H9 (cell line): ENCODE measurements at regions not wholly inside any gene's neighbourhood (a gene's known extent, or its start where the extent isn't known, plus 50 kb on each side); places are given as distances from the start of the nearest gene placed in this dataset.

Source experiments
- DNase-seq: peaks from one replicate; pipeline ENCODE4 v3.0.0-alpha.2; 2017
- H2AFZ ChIP-seq: one replicate; pipeline ENCODE4 v1.6.1; 2013; ENCODE audit warnings: mild to moderate bottlenecking, low read length, control low read depth, moderate library complexity
- H2AK5ac ChIP-seq: 2 replicates; pipeline ENCODE4 v1.6.1; 2013; ENCODE audit warnings: low read length, control low read depth, mixed read lengths; ENCODE audit not compliant: insufficient read length
- H2BK120ac ChIP-seq: one replicate; pipeline ENCODE4 v1.6.1; 2013; ENCODE audit warnings: low read depth, mild to moderate bottlenecking, low read length, control low read depth, inconsistent platforms; ENCODE audit not compliant: poor library complexity, severe bottlenecking
- H2BK12ac ChIP-seq: 2 replicates; pipeline ENCODE4 v1.6.1; 2013; ENCODE audit warnings: low read length, control low read depth, mixed read lengths, low read depth; ENCODE audit not compliant: insufficient read length
- H2BK15ac ChIP-seq: 2 replicates; pipeline ENCODE4 v1.6.1; 2013; ENCODE audit warnings: low read depth, low read length, control low read depth
- H2BK20ac ChIP-seq: one replicate; pipeline ENCODE4 v1.6.1; 2013; ENCODE audit warnings: low read depth, mild to moderate bottlenecking, low read length, control low read depth, inconsistent platforms; ENCODE audit not compliant: poor library complexity, severe bottlenecking
- H2BK5ac ChIP-seq: 2 replicates; pipeline ENCODE4 v1.6.1; 2013; ENCODE audit warnings: low read length, control low read depth, mixed read lengths; ENCODE audit not compliant: insufficient read length
- H3K14ac ChIP-seq: 2 replicates; pipeline ENCODE4 v1.6.1; 2013; ENCODE audit warnings: low read length, control low read depth; ENCODE audit not compliant: insufficient read depth
- H3K18ac ChIP-seq: 2 replicates; pipeline ENCODE4 v1.6.1; 2013; ENCODE audit warnings: low read depth, mild to moderate bottlenecking, mixed read lengths, low read length, control low read depth; ENCODE audit not compliant: insufficient read length
- H3K23ac ChIP-seq: 2 replicates; pipeline ENCODE4 v1.6.1; 2013; ENCODE audit warnings: low read length, control low read depth, mixed read lengths, low read depth; ENCODE audit not compliant: insufficient read length
- H3K23me2 ChIP-seq: 2 replicates; pipeline ENCODE4 v1.6.1; 2013; ENCODE audit warnings: low read depth, mild to moderate bottlenecking, mixed read lengths, low read length, control low read depth; ENCODE audit not compliant: insufficient read length, poor library complexity, severe bottlenecking
- H3K27ac ChIP-seq: 2 replicates; pipeline ENCODE4 v1.5.1; 2013; ENCODE audit warnings: low read length, control low read depth, mixed read lengths, low read depth; ENCODE audit not compliant: insufficient read length
- H3K27me3 ChIP-seq: 2 replicates; pipeline ENCODE4 v1.6.1; 2013; ENCODE audit warnings: low read length, control low read depth, inconsistent platforms; ENCODE audit not compliant: insufficient read depth
- H3K4ac ChIP-seq: 2 replicates; pipeline ENCODE4 v1.6.1; 2013; ENCODE audit warnings: low read depth, mild to moderate bottlenecking, control low read depth, inconsistent platforms, low read length, moderate library complexity
- H3K4me1 ChIP-seq: 2 replicates; pipeline ENCODE4 v1.6.1; 2013; ENCODE audit warnings: low read length, control low read depth, inconsistent platforms; ENCODE audit not compliant: insufficient read depth
- H3K4me2 ChIP-seq: 2 replicates; pipeline ENCODE4 v1.6.1; 2013; ENCODE audit warnings: low read length, control low read depth, mixed read lengths; ENCODE audit not compliant: insufficient read length, insufficient read depth
- H3K56ac ChIP-seq: 2 replicates; pipeline ENCODE4 v1.6.1; 2013; ENCODE audit warnings: low read depth, mild to moderate bottlenecking, mixed read lengths, low read length, control low read depth; ENCODE audit not compliant: insufficient read length
- H3K79me1 ChIP-seq: 2 replicates; pipeline ENCODE4 v1.6.1; 2013; ENCODE audit warnings: low read depth, mild to moderate bottlenecking, moderate library complexity, low read length, control low read depth, inconsistent platforms; ENCODE audit not compliant: insufficient read depth, poor library complexity, severe bottlenecking
- H3K79me2 ChIP-seq: 2 replicates; pipeline ENCODE4 v1.6.1; 2013; ENCODE audit warnings: low read length, control low read depth, inconsistent platforms; ENCODE audit not compliant: insufficient read depth
- H3K9ac ChIP-seq: 2 replicates; pipeline ENCODE4 v1.6.1; 2013; ENCODE audit warnings: low read length, control low read depth, mixed read lengths; ENCODE audit not compliant: insufficient read length; ENCODE audit errors: extremely low read depth
- H3K9me3 ChIP-seq: one replicate; pipeline ENCODE4 v1.6.1; 2013; ENCODE audit warnings: low read depth, low read length, inconsistent platforms; ENCODE audit not compliant: control insufficient read depth
- H3T11ph ChIP-seq: one replicate; pipeline ENCODE4 v1.6.1; 2013; ENCODE audit warnings: mild to moderate bottlenecking, low read length, control low read depth, inconsistent platforms
- H4K20me1 ChIP-seq: one replicate; pipeline ENCODE4 v1.6.1; 2013; ENCODE audit not compliant: control insufficient read depth, insufficient read length, insufficient read depth
- H4K5ac ChIP-seq: 2 replicates; pipeline ENCODE4 v1.6.1; 2013; ENCODE audit warnings: low read depth, mild to moderate bottlenecking, mixed read lengths, low read length, control low read depth; ENCODE audit not compliant: insufficient read length
- H4K8ac ChIP-seq: replicated peaks from 2 replicates; pipeline ENCODE4 v1.6.1; 2013; ENCODE audit warnings: low read length, control low read depth, mixed read lengths, low read depth; ENCODE audit not compliant: insufficient read length
- H4K91ac ChIP-seq: 2 replicates; pipeline ENCODE4 v1.6.1; 2013; ENCODE audit warnings: low read depth, mild to moderate bottlenecking, moderate library complexity, mixed read lengths, low read length, control low read depth; ENCODE audit not compliant: insufficient read length
- H3K27ac Mint-ChIP-seq, 3 experiments: 2 replicates in 2 of 3; 3 replicates in 1 of 3; pipeline ENCODE4 v1.8.0; 2020 to 2021; ENCODE audit warnings: mixed read lengths in 3 of 3, mild to moderate bottlenecking in 1 of 3, moderate library complexity in 1 of 3
- H3K27me3 Mint-ChIP-seq: 2 replicates; pipeline ENCODE4 v1.8.0; 2021; ENCODE audit warnings: low read depth, mild to moderate bottlenecking, moderate library complexity, mixed read lengths
- H3K36me3 Mint-ChIP-seq, 3 experiments: 2 replicates in 2 of 3; 3 replicates in 1 of 3; pipeline ENCODE4 v1.8.0; 2020 to 2021; ENCODE audit warnings: low read depth in 3 of 3, mixed read lengths in 3 of 3; ENCODE audit not compliant: insufficient read depth in 1 of 3
- H3K4me1 Mint-ChIP-seq, 2 experiments: 2 replicates each; pipeline ENCODE4 v1.8.0; 2020; ENCODE audit warnings: mixed read lengths in 2 of 2
- H3K4me3 Mint-ChIP-seq, 2 experiments: 2 replicates in 1 of 2; 3 replicates in 1 of 2; pipeline ENCODE4 v1.8.0; 2020 to 2021; ENCODE audit warnings: mild to moderate bottlenecking in 2 of 2, mixed read lengths in 2 of 2, moderate library complexity in 1 of 2
- H3K9me3 Mint-ChIP-seq, 2 experiments: 2 replicates in 1 of 2; 3 replicates in 1 of 2; pipeline ENCODE4 v1.8.0; 2020; ENCODE audit warnings: mild to moderate bottlenecking in 2 of 2, mixed read lengths in 2 of 2, moderate library complexity in 1 of 2
- WGBS: extraction: QIAGEN DNeasy Blood & Tissue Kit; methylation state at CpG from one replicate; pipeline ENCODE4 v1.1.7; 2013; ENCODE audit warnings: missing lambda C conversion rate, low lambda C conversion rate, mixed read lengths; ENCODE audit not compliant: insufficient read length; ENCODE audit errors: extremely low coverage; 5-methylcytosine and 5-hydroxymethylcytosine counted together
- TF ChIP-seq, protein P1 (sequence below): fragments of 200-600 bp; sonication (generic); conservative IDR thresholded peaks from 3 replicates; pipeline ENCODE4 v1.8.0; 2021; ENCODE audit warnings: antibody characterized with exemption, mild to moderate bottlenecking

DNA sequence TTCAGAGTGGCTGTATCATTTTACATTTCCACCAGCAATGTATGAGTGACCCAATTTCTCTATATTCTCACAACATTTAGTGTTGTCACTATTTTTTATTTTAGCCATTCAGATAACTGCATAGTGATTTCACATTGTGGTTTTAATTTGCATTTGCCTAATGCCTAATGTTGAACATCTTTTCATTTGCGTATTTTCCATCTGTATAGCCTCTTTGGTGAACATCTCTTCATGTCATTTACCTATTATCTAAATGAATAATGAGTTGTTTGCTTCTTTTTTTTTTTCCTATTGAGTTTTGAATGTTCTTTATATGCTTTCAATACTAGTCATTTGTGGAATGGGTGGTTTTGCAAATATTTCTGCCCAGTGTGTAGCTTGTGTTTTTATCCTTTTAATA, 120.9 kb upstream of the CPHXL start:
- H4K91ac ChIP-seq: no peak overlapping the region
- no peaks in the 10 kb centered on the region for H3K79me2 ChIP-seq
- no peaks in the 10 kb centered on the region for H3K79me1 ChIP-seq
- WGBS: no CpG with 5 or more reads among the region's 1 CpG
- no peak overlapping the region for H4K8ac ChIP-seq
- H4K20me1 ChIP-seq: no peaks in the 10 kb centered on the region
- no peak overlapping the region for H3K56ac ChIP-seq
- H3K23me2 ChIP-seq: no peaks in the 10 kb centered on the region
- no peak overlapping the region for H3K27ac Mint-ChIP-seq
- no peak overlapping the region for H2BK20ac ChIP-seq
- peaks cover 68% of the 10 kb centered on the region for H3K27me3 Mint-ChIP-seq
- no peaks in the 10 kb centered on the region for H3K9me3 ChIP-seq
- no peak overlapping the region for H3K9ac ChIP-seq
- H2BK5ac ChIP-seq: no peak overlapping the region
- H3T11ph ChIP-seq: no peak overlapping the region
- no peak overlapping the region for H3K23ac ChIP-seq
- H3K27me3 ChIP-seq: no peaks in the 10 kb centered on the region; the same call in 1 of the 2 replicates
- no peaks in the 10 kb centered on the region for H3K4me1 ChIP-seq
- H2BK12ac ChIP-seq: no peak overlapping the region
- no peak overlapping the region for H2AFZ ChIP-seq
- H2BK120ac ChIP-seq: no peak overlapping the region
- no peak overlapping the region for H3K4ac ChIP-seq
- TF ChIP-seq, protein P1, sequence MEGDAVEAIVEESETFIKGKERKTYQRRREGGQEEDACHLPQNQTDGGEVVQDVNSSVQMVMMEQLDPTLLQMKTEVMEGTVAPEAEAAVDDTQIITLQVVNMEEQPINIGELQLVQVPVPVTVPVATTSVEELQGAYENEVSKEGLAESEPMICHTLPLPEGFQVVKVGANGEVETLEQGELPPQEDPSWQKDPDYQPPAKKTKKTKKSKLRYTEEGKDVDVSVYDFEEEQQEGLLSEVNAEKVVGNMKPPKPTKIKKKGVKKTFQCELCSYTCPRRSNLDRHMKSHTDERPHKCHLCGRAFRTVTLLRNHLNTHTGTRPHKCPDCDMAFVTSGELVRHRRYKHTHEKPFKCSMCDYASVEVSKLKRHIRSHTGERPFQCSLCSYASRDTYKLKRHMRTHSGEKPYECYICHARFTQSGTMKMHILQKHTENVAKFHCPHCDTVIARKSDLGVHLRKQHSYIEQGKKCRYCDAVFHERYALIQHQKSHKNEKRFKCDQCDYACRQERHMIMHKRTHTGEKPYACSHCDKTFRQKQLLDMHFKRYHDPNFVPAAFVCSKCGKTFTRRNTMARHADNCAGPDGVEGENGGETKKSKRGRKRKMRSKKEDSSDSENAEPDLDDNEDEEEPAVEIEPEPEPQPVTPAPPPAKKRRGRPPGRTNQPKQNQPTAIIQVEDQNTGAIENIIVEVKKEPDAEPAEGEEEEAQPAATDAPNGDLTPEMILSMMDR: no peak
- H3K14ac ChIP-seq: no peak overlapping the region
- no peak overlapping the region for H3K18ac ChIP-seq
- no peak for DNase-seq
- no peak overlapping the region for H3K4me2 ChIP-seq
- no peak overlapping the region for H4K5ac ChIP-seq
- no peaks in the 10 kb centered on the region for H3K4me1 Mint-ChIP-seq
- no peaks in the 10 kb centered on the region for H3K9me3 Mint-ChIP-seq
- H3K4me3 Mint-ChIP-seq: no peak overlapping the region
- H3K27ac ChIP-seq: no peak overlapping the region
- no peak overlapping the region for H2BK15ac ChIP-seq
- no peak overlapping the region for H2AK5ac ChIP-seq
- H3K36me3 Mint-ChIP-seq: no peaks in the 10 kb centered on the region; a peak in 1 of 7 replicates
